ENCODE measurements at regions not wholly inside any gene's neighbourhood (a gene's known extent, or its start where the extent isn't known, plus 50 kb on each side); places are given as distances from the start of the nearest gene placed in this dataset.

- Histone ChIP-seq H3K9me3 (no peaks in the 10 kb centered on the region), H3K36me3 (no peaks in the 10 kb centered on the region), H3K4me1 (no peaks in the 10 kb centered on the region), H3K4me3 (no peak overlapping the region), H3K27ac (no peak overlapping the region), H3K27me3 (no peaks in the 10 kb centered on the region)
- ATAC-seq: no peak
- in situ Hi-C loops (cut with MboI; ENCODE audit: low sequenced_read_pairs in 4 of 4): no loop called here
- DNase-seq: no peak
- TF ChIP-seq POLR2A (IDR thresholded peaks at IDR 0.05): no peak
- TF ChIP-seq CTCF (IDR thresholded peaks at IDR 0.05 in 4 of 5, conservative IDR thresholded peaks at IDR 0.05 in 1 of 5): no peak
- intact Hi-C loops (cut with DNase I; ENCODE audit: low total_unique reads): no loop called here
Measured at GRCh38 chr3:2001306-2002108, 97.2 kb upstream of the CNTN4 start.

DNA sequence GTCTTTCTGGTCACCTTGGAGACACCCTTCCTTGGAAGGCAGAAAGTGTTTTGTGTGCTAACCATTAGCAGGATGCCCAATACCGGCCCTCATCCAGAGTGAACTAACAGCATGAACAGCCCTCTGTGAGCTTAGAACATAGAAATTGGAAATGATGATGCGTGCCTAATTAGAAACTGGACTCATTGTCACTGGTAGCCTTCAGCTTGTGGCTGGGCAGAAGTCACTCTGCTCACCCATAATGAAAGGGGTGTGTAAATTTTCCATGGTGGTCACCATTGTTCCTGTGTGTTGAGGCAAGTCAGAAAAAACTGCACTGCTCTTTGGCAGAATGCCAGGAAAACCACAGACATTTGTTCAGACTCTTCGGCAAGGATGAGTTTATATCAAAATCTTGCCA is 74.7 kb upstream of the CNTN4 start:
- no peaks in the 10 kb centered on the region for H3K36me3 ChIP-seq
- H3K4me3 ChIP-seq: no peak overlapping the region
- no peaks in the 10 kb centered on the region for H3K4me1 ChIP-seq
- TF ChIP-seq CTCF (IDR thresholded peaks at IDR 0.05 in 4 of 5, conservative IDR thresholded peaks at IDR 0.05 in 1 of 5) (no peak), POLR2A (IDR thresholded peaks at IDR 0.05) (no peak)
- H3K27ac ChIP-seq: no peak overlapping the region
- no peak for DNase-seq
- no peaks in the 10 kb centered on the region for H3K27me3 ChIP-seq
- H3K9me3 ChIP-seq: no peaks in the 10 kb centered on the region
- in situ Hi-C loops (cut with MboI; ENCODE audit: low sequenced_read_pairs in 4 of 4) (no loop called here), intact Hi-C loops (cut with DNase I; ENCODE audit: low total_unique reads) (no loop called here)
- ATAC-seq: no peak

DNA sequence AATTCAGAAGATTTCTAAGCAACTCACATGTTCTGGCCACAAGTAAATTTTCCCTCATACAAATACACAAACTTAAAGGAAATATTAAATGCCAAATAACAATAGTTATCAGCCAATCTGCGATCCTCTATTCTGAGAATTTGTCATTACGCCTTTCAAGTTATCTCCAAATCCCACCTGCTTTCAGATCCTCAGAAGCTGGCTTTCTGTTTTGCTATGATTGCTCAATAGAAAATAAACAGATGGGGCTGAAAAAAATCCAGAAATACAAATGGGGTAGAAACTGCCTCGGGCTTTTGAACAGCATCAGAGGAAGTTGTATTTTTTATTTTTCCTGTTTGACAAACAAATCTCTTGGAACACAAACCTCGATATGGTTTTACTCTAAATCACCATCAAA is 74.0 kb upstream of the CNTN4 start:
- intact Hi-C loops (cut with DNase I; ENCODE audit: low total_unique reads): no loop called here
- TF ChIP-seq CTCF (IDR thresholded peaks at IDR 0.05 in 4 of 5, conservative IDR thresholded peaks at IDR 0.05 in 1 of 5): no peak
- no peak for TF ChIP-seq POLR2A (IDR thresholded peaks at IDR 0.05)
- in situ Hi-C loops (cut with MboI; ENCODE audit: low sequenced_read_pairs in 4 of 4): no loop called here
- Histone ChIP-seq H3K4me3 (no peak overlapping the region), H3K9me3 (no peaks in the 10 kb centered on the region), H3K27me3 (no peaks in the 10 kb centered on the region), H3K4me1 (no peaks in the 10 kb centered on the region), H3K27ac (no peak overlapping the region), H3K36me3 (no peaks in the 10 kb centered on the region)
- DNase-seq (no peak), ATAC-seq (no peak)

GRCh38 chr3:2029559-2029958 is 69.1 kb upstream of the CNTN4 start:
- H3K27ac ChIP-seq: no peak overlapping the region
- in situ Hi-C loops (cut with MboI; ENCODE audit: low sequenced_read_pairs in 4 of 4): no loop called here
- intact Hi-C loops (cut with DNase I; ENCODE audit: low total_unique reads): no loop called here
- no peak overlapping the region for H3K4me3 ChIP-seq
- H3K4me1 ChIP-seq: no peaks in the 10 kb centered on the region
- TF ChIP-seq POLR2A (IDR thresholded peaks at IDR 0.05): no peak
- TF ChIP-seq CTCF (IDR thresholded peaks at IDR 0.05 in 4 of 5, conservative IDR thresholded peaks at IDR 0.05 in 1 of 5): no peak
- H3K9me3 ChIP-seq: no peaks in the 10 kb centered on the region
- H3K36me3 ChIP-seq: no peaks in the 10 kb centered on the region
- no peaks in the 10 kb centered on the region for H3K27me3 ChIP-seq
- ATAC-seq (no peak), DNase-seq (no peak)

- Histone ChIP-seq H3K4me1 (no peaks in the 10 kb centered on the region), H3K27me3 (no peaks in the 10 kb centered on the region), H3K36me3 (no peaks in the 10 kb centered on the region), H3K27ac (no peak overlapping the region), H3K4me3 (no peak overlapping the region), H3K9me3 (no peaks in the 10 kb centered on the region)
- DNase-seq (no peak), ATAC-seq (no peak)
- in situ Hi-C loops (cut with MboI; ENCODE audit: low sequenced_read_pairs in 4 of 4): no loop called here
- intact Hi-C loops (cut with DNase I; ENCODE audit: low total_unique reads): no loop called here
- no peak for TF ChIP-seq POLR2A (IDR thresholded peaks at IDR 0.05)
- no peak for TF ChIP-seq CTCF (IDR thresholded peaks at IDR 0.05 in 4 of 5, conservative IDR thresholded peaks at IDR 0.05 in 1 of 5)
Measured at GRCh38 chr3:2036076-2036475, 62.6 kb upstream of the CNTN4 start.

All from gastrocnemius medialis (tissue), 4 donors.